Stimulated activated CD4-positive, alpha-beta T cell treated with anti-CD3 and anti-CD28 coated beads, Interleukin-2, amount 100 ng/mL, for 24 hours (primary cell): ENCODE measurements at regions not wholly inside any gene's neighbourhood (a gene's known extent, or its start where the extent isn't known, plus 50 kb on each side); places are given as distances from the start of the nearest gene placed in this dataset.

Source experiments
- DNase-seq, 2 donors: peaks; one replicate each; pipeline ENCODE4 v3.0.0-alpha.2; 2020

DNA sequence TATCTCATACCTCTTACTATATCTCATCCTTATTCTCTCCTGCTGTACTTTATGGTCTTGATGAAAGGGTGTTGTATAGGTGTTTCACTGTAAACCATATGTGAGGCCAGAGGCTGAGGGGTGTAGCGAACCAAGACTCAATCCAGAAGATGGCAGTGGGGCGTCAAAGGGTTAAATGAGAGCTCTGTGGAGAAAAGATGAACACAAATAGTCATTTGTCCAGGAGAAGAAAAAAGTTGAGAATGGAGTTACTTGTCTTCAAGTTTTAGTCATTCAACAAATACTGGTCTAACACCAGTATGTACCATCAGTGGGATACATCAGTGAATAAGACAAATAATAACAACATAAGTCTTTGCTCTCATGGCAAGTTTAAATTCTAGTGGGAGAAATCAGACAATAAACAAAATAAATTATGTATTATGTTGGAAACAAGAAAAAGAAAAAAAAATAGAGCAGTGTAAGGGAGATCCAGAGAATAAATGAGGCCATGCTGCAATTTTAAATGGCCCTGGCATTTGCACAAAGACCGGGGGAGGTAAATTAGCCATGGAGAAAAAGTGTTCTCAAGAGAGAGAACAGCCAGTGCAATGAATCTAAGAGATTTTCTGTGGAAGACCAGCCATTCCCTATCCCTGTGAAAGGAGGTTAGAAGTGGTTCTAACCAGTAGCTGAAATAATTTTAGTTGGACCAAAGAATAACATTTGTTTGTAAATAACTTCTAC is 77.0 kb upstream of the UMPS start:
- no peak for DNase-seq

DNA sequence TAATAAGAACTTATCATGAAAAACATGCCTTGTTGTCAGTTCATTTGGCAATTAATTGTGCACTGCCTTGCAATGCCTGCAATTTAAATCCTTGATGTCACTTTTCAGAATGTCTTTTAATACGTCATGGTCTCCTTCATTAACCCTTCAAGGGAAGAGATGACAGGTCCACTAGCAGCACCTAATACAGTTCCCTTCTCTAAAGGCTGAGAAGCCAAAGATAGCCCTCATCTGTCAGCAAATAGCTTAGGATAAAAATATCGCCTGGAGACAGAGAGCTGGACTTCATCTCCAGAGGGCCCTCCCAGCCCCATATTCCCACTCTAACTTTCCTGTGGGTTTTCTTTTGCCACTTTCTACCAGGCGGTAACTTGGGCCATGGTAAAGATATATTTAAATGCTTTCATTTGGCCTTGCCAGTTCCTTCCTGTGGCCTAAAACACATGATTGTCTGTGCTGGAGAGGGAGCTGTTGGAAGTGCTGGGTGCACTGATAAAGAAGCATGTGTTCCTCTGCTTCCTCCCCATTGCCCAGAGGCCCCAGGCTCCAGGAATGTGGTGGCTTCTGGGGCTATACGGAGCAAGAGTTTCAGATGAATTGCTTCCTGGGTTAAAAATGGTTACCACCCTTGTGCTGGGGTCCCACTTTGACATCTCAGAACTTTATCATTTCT is 76.3 kb upstream of the UMPS start:
- DNase-seq = no peak

DNA sequence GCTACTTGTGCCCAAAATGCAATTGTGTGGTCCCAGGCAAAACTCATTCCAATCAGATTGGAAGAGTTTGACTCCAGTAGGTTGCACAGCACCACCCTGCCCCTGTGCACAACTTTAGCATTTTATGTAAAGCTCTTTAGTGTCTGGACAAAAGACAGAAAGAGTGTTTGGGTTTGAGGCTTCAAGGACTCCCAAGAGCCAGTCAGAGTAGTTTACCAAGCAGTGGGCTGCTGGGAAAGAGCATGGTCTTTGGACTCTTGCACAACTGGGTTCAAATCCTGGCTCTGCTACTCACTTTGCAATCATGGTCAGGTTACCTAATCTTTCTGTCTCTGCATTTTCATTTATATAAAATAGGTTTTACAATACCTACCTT is 75.8 kb upstream of the UMPS start:
- DNase-seq = no peak

DNA sequence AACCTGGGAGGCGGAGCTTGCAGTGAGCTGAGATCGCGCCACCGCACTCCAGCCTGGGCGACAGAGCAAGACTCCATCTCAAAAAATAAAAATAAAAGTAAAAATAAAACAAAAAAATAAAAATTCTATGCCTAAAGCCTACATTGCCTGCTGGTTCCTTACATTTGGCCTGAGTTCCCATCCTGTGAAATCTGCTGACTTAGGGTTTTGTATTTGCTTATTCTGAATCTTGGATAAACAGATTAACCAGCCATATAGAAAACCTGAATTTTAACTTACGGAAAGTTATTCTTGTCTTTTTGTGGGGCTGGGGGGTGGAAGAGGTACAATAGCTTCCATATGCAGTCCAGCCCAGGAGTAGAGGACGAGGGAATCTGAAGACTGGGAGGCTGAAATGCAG is 73.7 kb upstream of the UMPS start:
- DNase-seq = no peak

DNA sequence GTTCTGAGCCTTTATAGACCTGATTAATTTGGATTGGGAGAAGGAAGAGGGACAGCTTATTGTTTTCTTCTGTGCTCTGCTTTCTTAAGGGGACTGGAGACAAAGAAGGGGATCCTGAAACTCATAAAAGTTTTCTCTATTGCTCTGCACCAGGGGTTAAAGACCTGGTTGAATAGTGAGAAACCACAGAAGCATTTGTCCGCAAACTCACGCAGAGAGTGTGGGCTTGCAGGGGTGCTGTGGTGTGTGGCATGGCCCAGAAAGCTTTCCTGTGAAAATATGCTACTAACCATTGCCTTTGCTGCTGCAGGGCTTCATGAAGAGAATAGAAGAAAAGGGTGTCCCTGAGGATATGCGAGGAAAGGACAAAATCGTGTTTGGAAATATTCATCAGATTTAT is 73.1 kb upstream of the UMPS start:
- DNase-seq = no peak

DNA sequence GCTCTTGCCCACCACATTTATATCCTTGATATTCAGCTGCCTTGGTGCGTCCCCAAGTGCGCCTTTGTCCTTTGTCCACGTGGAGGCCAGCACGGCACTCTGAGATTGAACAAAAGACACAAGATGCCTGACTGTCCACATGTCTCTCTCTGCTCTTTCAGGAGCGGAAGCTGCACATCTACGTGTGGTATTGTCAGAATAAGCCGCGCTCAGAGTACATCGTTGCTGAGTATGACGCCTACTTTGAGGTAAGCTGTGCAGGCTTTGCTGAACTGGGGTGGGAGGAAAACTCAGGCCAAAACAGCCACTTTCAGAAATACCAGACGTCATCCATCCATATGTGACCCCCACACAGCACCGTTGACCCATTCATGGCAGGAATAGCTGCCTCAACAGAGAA is 72.0 kb upstream of the UMPS start:
- DNase-seq = no peak

DNA sequence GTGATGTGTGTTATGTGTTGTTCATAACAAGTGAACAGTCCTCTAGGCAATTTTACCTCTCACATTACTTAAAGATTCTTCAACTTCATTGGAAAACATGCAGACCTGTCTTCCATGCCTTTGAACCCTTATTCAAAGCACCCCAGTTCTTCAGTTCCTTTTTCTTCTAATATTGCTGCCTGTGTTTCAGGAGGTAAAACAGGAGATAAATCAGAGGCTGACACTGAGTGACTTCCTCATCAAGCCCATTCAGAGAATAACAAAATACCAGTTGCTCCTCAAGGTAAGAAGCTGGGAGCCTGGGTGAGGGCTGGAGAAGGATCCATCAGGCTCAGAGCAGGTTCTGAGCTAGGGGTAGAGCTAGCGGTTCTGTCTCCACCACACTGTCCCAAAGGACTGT is 71.1 kb upstream of the UMPS start:
- DNase-seq = no peak

DNA sequence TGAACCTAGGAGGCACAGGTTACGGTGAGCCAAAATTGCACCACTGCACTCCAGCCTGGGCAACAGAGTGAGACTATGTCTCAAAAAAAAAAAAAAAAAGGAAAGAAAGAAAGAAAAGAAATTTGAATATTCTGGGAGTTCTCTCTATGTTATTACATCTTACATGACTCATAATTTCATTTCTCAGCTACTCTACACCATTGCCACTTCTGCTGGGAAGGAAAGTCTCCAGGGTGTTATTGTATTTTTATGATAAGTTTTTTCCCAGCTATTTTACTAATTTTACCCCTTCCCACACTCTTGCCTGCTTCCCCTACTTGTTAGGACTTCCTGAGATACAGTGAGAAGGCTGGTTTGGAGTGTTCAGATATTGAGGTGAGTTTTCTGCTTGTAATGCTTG is 69.7 kb upstream of the UMPS start:
- no peak for DNase-seq

DNA sequence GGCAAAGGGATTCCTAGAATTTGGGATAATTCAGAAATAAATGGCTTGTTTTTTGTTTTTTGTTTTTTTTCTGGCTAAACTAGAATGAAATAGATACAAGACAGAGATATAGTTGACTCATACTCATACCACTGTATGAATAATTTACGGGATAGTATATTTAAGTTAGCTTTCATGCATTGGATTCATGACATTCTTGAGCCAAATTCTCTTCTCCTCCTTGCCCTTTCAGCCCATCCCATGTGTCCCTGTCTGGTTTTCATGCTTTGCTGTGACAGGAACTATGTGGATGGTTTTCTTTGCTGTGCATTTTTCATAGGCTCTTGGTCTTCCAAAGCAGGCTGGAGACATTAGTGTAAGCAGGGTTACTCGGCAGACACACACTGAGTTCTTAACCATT is 66.6 kb upstream of the UMPS start:
- no peak for DNase-seq

DNA sequence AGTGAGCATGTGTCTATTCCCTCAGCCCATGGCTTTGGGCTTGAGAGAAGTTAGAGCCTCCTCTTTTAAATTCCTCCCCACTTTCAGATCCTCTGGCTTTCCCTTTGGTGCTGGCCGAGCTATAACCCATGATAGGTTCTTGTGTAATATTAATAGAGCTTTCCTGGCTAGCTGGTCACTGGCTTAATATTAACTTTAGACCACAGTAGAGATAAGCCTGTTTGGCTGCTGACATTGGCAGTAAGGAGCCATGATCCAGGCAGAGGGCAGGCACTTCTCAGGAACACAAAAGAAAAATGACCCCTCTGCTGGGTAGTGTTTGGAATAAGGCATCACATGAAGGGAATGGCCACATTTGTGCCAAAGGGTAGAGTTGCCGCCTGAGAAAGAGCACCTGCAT is 65.4 kb upstream of the UMPS start:
- DNase-seq = no peak

DNA sequence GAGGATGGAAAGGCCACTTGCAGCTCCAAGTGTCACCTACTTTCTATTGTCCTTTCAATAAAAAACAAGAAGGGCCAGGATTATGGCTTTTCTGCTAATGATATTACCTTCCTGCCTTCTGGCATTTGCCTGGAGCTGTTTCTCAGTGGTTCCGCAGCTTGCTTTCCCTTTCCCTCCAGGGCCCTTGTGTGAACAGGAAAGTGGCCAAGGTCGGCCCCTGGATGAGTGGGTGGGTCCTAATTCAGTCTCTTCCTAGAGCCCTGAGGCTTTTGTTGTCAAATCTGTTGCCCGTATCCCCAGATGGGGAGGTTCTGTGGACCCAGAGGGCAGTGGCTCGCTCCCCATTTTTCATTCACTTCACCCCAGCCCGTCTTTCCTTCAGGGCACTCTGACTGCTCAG is 64.2 kb upstream of the UMPS start:
- no peak for DNase-seq

DNA sequence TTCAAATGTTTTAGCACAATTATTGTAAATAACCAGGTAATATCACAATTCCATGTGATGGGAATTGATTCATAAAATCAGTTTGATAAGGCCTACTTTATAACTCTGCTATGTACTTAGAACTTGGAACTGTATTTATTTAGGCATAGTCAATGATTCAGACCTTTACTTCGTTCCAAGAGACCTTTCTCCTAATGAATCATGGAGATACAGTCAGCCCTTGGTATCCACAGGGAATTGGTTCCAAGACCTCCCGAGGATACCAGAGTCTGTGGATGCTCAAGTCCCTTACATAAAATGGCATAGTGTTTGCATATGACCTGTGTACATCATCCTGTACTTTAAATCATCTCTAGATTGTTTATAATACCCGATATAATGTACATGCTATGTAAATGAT is 60.8 kb upstream of the UMPS start:
- DNase-seq = no peak

DNA sequence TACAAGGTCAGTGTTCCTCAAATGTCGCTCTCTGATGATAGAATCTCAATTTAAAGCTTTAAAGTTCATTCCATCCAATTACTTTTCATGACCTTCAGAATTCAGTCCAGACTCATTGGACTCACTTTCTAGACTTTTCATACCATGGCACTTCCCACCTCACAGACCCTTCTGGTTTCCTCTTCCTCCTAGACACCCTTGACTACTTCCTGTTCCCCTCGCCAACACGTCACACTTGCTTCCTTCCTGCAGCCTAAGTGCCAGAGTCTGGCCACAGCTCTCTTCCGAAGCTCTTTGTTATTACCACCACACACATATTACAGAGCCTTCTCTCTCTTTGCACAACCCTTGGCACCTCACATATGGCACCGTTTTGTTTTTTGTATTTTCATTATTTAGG is 59.1 kb upstream of the UMPS start:
- no peak for DNase-seq

DNA sequence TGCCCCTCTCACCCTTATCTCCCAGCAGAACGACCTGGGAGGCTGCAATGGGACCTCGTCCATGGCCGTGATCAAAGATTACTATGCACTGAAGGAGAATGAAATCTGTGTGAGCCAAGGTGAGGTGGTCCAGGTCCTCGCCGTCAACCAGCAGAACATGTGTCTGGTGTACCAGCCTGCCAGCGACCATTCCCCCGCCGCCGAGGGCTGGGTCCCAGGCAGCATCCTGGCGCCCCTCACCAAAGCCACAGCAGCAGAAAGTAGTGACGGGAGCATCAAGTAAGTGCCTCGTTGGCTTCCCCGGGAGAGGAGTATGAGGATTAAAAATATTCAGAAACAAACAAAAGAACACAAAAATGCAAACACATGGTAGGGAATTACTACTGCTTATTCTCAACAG is 55.9 kb upstream of the UMPS start:
- no peak for DNase-seq

DNA sequence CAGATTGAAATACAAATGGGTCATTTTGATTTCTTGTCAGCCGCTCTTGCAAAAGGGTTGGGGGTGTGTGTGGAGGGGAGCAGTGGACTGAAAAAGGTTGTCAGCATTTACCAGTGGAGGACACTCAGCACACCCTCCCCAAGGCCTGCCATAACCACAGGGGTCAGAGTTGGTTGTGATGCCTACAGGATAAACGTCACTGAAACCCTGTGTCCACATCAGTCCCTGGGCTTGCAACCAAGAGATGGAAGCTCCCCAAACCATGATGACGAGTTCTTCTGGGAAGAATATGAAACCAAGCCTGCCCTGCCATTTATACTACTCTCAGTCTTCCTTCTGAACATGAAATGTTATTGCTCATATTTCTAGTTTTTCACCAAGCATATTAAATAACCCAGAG is 54.0 kb upstream of the UMPS start:
- DNase-seq = no peak

DNA sequence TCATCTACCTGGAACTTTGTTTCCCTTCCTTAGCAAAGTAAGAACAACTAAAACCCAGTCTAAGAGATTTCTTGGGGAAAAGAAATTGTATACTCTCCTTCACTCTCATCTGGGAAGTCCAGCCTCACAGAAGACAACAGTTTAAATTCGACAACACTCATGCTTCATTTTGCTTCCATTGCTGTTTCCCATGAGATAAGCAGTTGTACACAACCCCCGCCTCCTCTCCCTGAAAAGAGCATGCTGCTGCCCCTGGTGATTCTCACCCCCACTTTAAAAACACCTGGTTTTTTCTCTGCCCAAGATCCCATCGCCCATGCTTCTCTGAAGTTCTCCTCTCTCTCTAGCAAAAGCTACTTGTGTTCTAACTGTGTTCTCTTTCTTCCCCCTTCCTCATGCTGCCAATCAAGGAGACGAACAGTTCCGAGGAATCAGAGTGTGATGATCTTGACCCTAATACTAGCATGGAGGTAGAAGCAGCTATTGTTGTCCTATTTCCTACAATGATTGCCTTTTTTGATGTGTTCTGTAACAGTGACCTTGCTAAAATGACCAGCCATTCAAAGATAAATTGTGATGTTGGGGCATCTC is 51.1 kb upstream of the UMPS start:
- DNase-seq = no peak
